Common myeloid progenitor, CD34-positive (primary cell): ENCODE measurements at regions not wholly inside any gene's neighbourhood (a gene's known extent, or its start where the extent isn't known, plus 50 kb on each side); places are given as distances from the start of the nearest gene placed in this dataset.

Experiments
- CTCF ChIA-PET: fragments of 350-600 bp; sonication (Branson Sonifier 250); formaldehyde crosslinking; loops from one replicate; lab custom pipeline; 2021; ENCODE audit warnings: antibody characterized with exemption; lab: Charles Lee
- POLR2A ChIA-PET: fragments of 350-600 bp; sonication (Branson Sonifier 250); formaldehyde crosslinking; loops from one replicate; lab custom pipeline; 2021; ENCODE audit warnings: antibody characterized with exemption; lab: Charles Lee
- DNase-seq, 3 donors: peaks; one replicate each; pipeline versions ENCODE4 v3.0.0 to v3.0.0-alpha.2; 2013
- H3K27ac ChIP-seq, 2 experiments: 1 replicate in 1 of 2; 2 replicates in 1 of 2; pipeline ENCODE4 v1.7.0; 2013; ENCODE audit warnings: inconsistent platforms in 2 of 2, low read length in 2 of 2, mild to moderate bottlenecking in 2 of 2, low read depth in 1 of 2, moderate library complexity in 1 of 2; ENCODE audit not compliant: severe bottlenecking in 2 of 2, insufficient read depth in 1 of 2, poor library complexity in 1 of 2
- H3K27me3 ChIP-seq, 5 experiments: replicated peaks in 2 of 5; 1 replicate in 3 of 5; 2 replicates in 2 of 5; pipeline versions ENCODE4 v1.6.1 to v1.7.0; 2013; ENCODE audit warnings: low read length in 4 of 5, mild to moderate bottlenecking in 2 of 5, moderate library complexity in 2 of 5, inconsistent platforms in 1 of 5; ENCODE audit not compliant: insufficient read depth in 5 of 5, control insufficient read depth in 4 of 5
- H3K36me3 ChIP-seq, 4 experiments: 1 replicate in 2 of 4; 2 replicates in 2 of 4; pipeline versions ENCODE4 v1.6.1 to v1.7.0; 2013; ENCODE audit warnings: low read length in 3 of 4, control low read depth in 1 of 4, mild to moderate bottlenecking in 1 of 4; ENCODE audit not compliant: control insufficient read depth in 4 of 4, insufficient read depth in 4 of 4
- H3K4me1 ChIP-seq, 4 experiments: 1 replicate in 3 of 4; 2 replicates in 1 of 4; pipeline versions ENCODE4 v1.6.1 to v1.7.1; 2013; ENCODE audit warnings: low read length in 3 of 4, mild to moderate bottlenecking in 3 of 4, control low read depth in 1 of 4, inconsistent platforms in 1 of 4, moderate library complexity in 1 of 4; ENCODE audit not compliant: control insufficient read depth in 4 of 4, insufficient read depth in 4 of 4; ENCODE audit errors: control extremely low read depth in 1 of 4
- H3K4me3 ChIP-seq, 7 experiments: 1 replicate in 4 of 7; 2 replicates in 3 of 7; pipeline versions ENCODE4 v1.5.1 to v1.7.0; 2013; ENCODE audit warnings: mild to moderate bottlenecking in 7 of 7, low read length in 6 of 7, moderate library complexity in 6 of 7, inconsistent platforms in 2 of 7, low read depth in 2 of 7, control low read depth in 1 of 7; ENCODE audit not compliant: insufficient read depth in 4 of 7, control insufficient read depth in 1 of 7; ENCODE audit errors: extremely low read depth in 1 of 7
- H3K9me3 ChIP-seq, 5 experiments: 1 replicate in 4 of 5; 2 replicates in 1 of 5; pipeline versions ENCODE4 v1.6.1 to v1.7.1; 2013; ENCODE audit warnings: low read length in 4 of 5, mild to moderate bottlenecking in 2 of 5, inconsistent platforms in 1 of 5, low read depth in 1 of 5, moderate library complexity in 1 of 5; ENCODE audit not compliant: control insufficient read depth in 4 of 5, insufficient read depth in 2 of 5; ENCODE audit errors: control extremely low read depth in 1 of 5
- WGBS: methylation state at CpG from one replicate; pipeline ENCODE4 v1.1.5; 2013; ENCODE audit not compliant: insufficient coverage; 5-methylcytosine and 5-hydroxymethylcytosine counted together

DNA sequence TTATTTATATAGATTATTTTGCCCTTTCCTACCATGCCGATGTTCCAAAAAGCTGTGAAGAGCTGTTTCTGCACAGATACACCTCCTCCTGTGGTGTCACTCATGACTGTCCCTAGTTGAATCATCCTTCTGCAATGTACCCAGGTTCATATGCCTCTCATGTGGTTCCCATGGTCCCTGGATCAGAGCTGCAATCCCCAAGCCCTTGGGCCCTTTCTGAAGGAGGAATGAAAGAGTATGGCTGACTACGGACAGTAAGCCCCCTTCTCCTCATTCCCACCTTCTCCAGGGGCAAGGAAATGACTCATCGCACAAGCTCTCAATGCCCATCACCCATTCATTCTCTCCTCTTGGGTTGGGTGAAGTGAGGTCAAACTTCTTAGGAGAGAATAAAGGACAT, 63.9 kb upstream of the ACVR1 start:
- Histone ChIP-seq H3K4me1 (peaks cover 0 to 9% (median 1%) of the 10 kb centered on the region in 4 experiments), H3K36me3 (no peaks in the 10 kb centered on the region), H3K27ac (no peak overlapping the region), H3K9me3 (no peaks in the 10 kb centered on the region), H3K4me3 (no peak overlapping the region), H3K27me3 (no peaks in the 10 kb centered on the region)
- WGBS, result 83% methylated on average over 1 of the region's 3 CpGs
- DNase-seq, result no peak
- POLR2A ChIA-PET, result no interaction called here
- CTCF ChIA-PET, result interaction anchor here (1.4 kb wide), 1 partner anchor 38 kb away, joined by 4 read pairs; no protein-coding TSS in a partner anchor

DNA sequence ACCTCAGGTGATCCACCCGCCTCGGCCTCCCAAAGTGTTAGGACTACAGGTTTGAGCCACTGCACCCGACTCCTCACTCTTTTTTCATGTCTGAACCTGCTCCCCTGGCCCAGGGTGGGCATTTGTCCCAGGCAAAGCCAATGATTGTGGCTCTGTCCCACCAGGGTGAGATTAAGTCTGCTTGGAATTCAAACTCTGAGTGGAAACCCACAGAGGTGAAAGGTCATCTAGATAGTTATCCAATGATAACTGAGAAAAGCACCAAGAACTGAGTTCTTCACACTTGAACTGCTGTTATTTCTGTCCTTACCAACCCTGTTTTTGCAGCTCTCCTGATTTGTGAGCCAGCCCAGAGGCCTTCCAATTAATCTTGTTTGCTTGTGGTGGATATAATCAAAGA, 62.4 kb upstream of the ACVR1 start:
- H3K36me3 ChIP-seq, result no peaks in the 10 kb centered on the region
- H3K4me3 ChIP-seq, result no peak overlapping the region
- POLR2A ChIA-PET, result interaction anchor here (0.6 to 0.7 kb wide), 2 partner anchors 167 to 312 kb away, joined by 3 read pairs; no protein-coding TSS in a partner anchor
- no peaks in the 10 kb centered on the region for H3K27me3 ChIP-seq
- peak overlapping the region in 1 of 2 experiments; percentile 28 for H3K27ac ChIP-seq
- H3K4me1 ChIP-seq, result peaks cover 0 to 9% (median 1%) of the 10 kb centered on the region in 4 experiments
- DNase-seq, result no peak
- WGBS, result 100% methylated on average over 2 of the region's 3 CpGs
- no peaks in the 10 kb centered on the region for H3K9me3 ChIP-seq
- CTCF ChIA-PET, result interaction anchor here (0.7 to 1.1 kb wide), 3 partner anchors 17 to 62 kb away, joined by 3 read pairs; no protein-coding TSS in a partner anchor

DNA sequence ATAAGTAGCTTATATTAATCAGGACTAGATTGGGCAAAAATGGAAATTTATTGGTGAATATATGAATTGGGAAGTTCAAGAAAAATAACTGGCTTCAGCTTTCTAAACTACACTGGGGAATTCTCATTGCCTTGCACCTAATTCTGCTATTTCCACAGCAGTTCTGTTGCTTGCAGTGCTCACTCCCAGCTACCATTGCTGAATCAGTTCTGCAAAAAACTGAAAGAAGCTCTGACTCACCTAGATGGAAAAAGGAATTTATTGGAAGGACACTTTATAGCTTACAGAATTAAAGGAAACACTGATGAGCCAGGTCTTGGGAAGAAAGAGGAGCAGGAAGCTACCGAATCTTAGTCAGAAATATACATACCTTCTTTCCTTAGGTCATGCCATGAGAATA, 60.3 kb upstream of the ACVR1 start:
- Histone ChIP-seq H3K36me3 (no peaks in the 10 kb centered on the region), H3K27ac (no peak overlapping the region), H3K4me1 (peaks cover 0 to 20% (median 3%) of the 10 kb centered on the region in 4 experiments), H3K9me3 (no peaks in the 10 kb centered on the region), H3K4me3 (no peak overlapping the region), H3K27me3 (no peaks in the 10 kb centered on the region)
- ChIA-PET POLR2A (no interaction called here), CTCF (interaction anchor here (0.8 kb wide), 1 partner anchor 17 kb away, joined by 3 read pairs; no protein-coding TSS in a partner anchor)
- no CpG with 5 or more reads among the region's 1 CpG for WGBS
- DNase-seq, result no peak

DNA sequence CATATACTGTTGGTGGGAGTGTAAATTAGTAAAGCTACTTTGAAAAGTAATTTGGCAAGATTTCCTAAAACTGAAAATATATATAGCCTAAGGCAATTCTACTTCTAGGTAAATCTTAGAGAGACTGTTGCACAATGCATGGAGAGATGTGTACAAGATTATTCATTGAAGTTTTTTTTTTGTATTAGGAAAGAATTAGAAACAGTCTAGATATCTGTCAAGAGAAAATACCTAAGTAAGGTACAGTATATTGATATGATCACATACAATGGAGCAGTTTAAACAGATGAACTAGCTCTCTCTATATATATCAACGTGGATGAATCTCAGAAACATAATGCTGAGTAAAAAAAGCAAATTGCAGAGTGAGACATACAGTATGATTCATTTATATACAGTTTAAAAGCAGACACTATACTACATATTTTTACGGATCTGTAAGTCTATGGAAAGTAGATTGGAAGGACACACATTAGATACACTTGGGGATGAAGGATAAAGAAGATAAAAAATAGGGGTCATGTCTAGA, 59.3 kb upstream of the ACVR1 start:
- ChIA-PET POLR2A (no interaction called here), CTCF (interaction anchor here (1.4 to 1.8 kb wide), 3 partner anchors 10 to 159 kb away, joined by 3 to 5 read pairs (median 4); no protein-coding TSS in a partner anchor)
- Histone ChIP-seq H3K27ac (no peak overlapping the region), H3K4me3 (no peak overlapping the region), H3K4me1 (peaks cover 5 to 27% (median 6%) of the 10 kb centered on the region in 4 experiments), H3K9me3 (no peaks in the 10 kb centered on the region), H3K36me3 (no peaks in the 10 kb centered on the region), H3K27me3 (no peaks in the 10 kb centered on the region)
- no peak for DNase-seq
- WGBS, result no CpG with 5 or more reads among the region's 2 CpGs

DNA sequence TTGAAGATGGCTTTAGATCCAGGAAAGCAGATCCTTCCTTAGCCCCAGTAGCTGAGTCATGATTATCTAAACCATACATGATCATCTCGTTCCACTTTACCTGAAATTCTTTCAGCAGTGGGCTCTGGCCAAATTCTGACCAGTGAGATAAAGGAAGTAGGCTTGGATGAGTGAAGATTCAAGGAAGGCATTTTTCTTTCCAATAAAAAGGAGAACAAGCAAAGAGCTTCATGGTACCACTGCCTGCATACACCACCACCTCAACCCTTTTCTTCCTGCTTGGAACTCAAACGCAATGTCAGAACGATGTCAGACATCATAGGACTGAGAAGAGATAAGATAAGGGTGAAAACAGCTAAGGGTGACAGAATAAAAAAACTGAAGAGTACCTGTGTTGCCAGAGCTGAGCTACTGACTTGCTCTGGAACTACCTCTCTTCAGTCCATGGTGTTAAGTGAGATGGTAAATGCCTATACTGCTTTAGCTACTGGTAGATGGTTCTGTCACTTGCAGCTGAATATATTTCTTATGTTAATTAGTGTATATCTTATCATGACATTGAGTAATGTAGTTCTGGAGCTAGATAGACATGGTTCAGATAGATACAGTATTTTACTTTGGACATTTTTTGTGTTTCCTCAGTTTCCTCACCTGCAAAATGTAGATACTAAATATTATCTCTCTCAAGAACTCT, 58.7 kb upstream of the ACVR1 start:
- Histone ChIP-seq H3K27ac (no peak overlapping the region), H3K27me3 (no peaks in the 10 kb centered on the region), H3K4me3 (no peak overlapping the region), H3K9me3 (no peaks in the 10 kb centered on the region), H3K4me1 (peaks cover 7 to 32% (median 11%) of the 10 kb centered on the region in 4 experiments), H3K36me3 (no peaks in the 10 kb centered on the region)
- DNase-seq, result no peak
- ChIA-PET CTCF (interaction anchor here (0.6 to 1.8 kb wide), 5 partner anchors 9 to 159 kb away, joined by 3 to 5 read pairs (median 3); no protein-coding TSS in a partner anchor), POLR2A (no interaction called here)
- WGBS, result 80% methylated on average over 1 of the region's 3 CpGs

DNA sequence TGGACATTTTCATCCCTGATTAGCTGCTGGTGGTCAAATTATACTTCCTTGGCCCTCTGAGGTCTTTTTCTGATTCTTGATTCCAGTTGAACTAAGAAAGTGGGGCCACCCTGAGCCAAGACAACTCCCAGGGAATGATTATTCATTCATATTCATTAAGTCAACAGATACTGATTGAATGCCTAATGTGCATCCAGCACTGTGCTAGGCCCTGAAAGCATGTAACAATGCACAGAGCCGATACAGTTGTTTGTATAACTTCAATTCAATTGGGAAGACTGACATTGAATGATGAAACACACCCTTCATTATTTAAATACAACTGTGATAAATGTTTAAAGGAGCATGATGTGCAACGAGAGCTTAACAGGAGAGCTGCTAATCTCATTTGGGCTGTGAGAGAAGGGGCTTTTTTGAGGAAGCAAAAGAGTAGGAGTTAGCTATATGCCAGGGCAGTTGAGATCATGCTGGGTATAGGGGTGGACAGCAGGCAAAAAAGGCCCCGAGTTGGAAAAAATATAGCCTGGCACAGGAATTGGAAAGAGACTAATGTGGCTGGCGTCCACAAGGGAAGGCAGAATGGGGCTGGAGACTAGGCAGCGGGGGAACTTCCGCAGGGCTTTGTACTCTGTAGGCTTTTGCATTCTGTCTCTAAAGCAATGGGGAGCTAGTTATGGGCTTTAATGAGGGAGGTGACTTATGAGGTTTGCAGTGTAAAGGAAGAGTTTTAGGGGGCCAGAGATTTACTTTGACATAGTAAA, 57.2 kb upstream of the ACVR1 start:
- Histone ChIP-seq H3K4me1 (peaks cover 7 to 35% (median 12%) of the 10 kb centered on the region in 4 experiments), H3K4me3 (no peak overlapping the region), H3K27me3 (no peaks in the 10 kb centered on the region), H3K36me3 (no peaks in the 10 kb centered on the region), H3K27ac (no peak overlapping the region), H3K9me3 (peaks cover 0 to 2% (median 0%) of the 10 kb centered on the region in 5 experiments)
- CTCF ChIA-PET, result interaction anchor here (1.4 to 1.8 kb wide), 3 partner anchors 8 to 68 kb away, joined by 3 to 5 read pairs (median 3); no protein-coding TSS in a partner anchor
- DNase-seq, result no peak
- POLR2A ChIA-PET, result no interaction called here
- 94% methylated on average over 5 of the region's 6 CpGs for WGBS
